GM21447 (cell line): ENCODE measurements at regions not wholly inside any gene's neighbourhood (a gene's known extent, or its start where the extent isn't known, plus 50 kb on each side); places are given as distances from the start of the nearest gene placed in this dataset.
"Not testable (repeated sequence)": the region's sequence is repeated elsewhere in the genome, so short reads cannot be mapped to it uniquely, and the experiment has no call there.

Source experiments
- ATAC-seq: cut with Tn5 transposase; IDR thresholded peaks from one replicate; pipeline ENCODE4 v1.9.1; 2021; ENCODE audit not compliant: unreplicated experiment

GRCh38 chr3:55160241-55160983, 232.6 kb upstream of the LRTM1 start:
- peak; percentile 85 for ATAC-seq

- no peak for ATAC-seq
Measured at GRCh38 chr3:55159711-55160110, 231.9 kb upstream of the LRTM1 start.

- ATAC-seq, result no peak
Measured at GRCh38 chr3:55159016-55159415, 231.2 kb upstream of the LRTM1 start.

- no peak for ATAC-seq
Measured at GRCh38 chr3:55158345-55158744, 230.5 kb upstream of the LRTM1 start.

- ATAC-seq, result no peak
Measured at GRCh38 chr3:55157731-55158130, 229.9 kb upstream of the LRTM1 start.

- no peak for ATAC-seq
Measured at GRCh38 chr3:55156851-55157650, 229.2 kb upstream of the LRTM1 start.

GRCh38 chr3:55147856-55148720, 220.2 kb upstream of the LRTM1 start:
- no peak for ATAC-seq

GRCh38 chr3:55147406-55147805, 219.5 kb upstream of the LRTM1 start:
- no peak for ATAC-seq

- no peak for ATAC-seq
Measured at GRCh38 chr3:55146216-55146615, 218.4 kb upstream of the LRTM1 start.

- ATAC-seq, result no peak
Measured at GRCh38 chr3:55144015-55144673, 216.3 kb upstream of the LRTM1 start.

- no peak for ATAC-seq
Measured at GRCh38 chr3:55143336-55143735, 215.5 kb upstream of the LRTM1 start.

GRCh38 chr3:55136291-55136690, 208.4 kb upstream of the LRTM1 start:
- ATAC-seq, result not testable (repeated sequence)

GRCh38 chr3:55128225-55128823, 200.5 kb upstream of the LRTM1 start:
- ATAC-seq, result no peak

GRCh38 chr3:55127565-55127964, 199.7 kb upstream of the LRTM1 start:
- ATAC-seq, result no peak

- no peak for ATAC-seq
Measured at GRCh38 chr3:55124371-55124770, 196.5 kb upstream of the LRTM1 start.
